ENCODE measurements at regions not wholly inside any gene's neighbourhood (a gene's known extent, or its start where the extent isn't known, plus 50 kb on each side); places are given as distances from the start of the nearest gene placed in this dataset.

GRCh38 chr2:2744958-2745715 is 414.1 kb upstream of the MYT1L start:
- TF ChIP-seq FOS (IDR thresholded peaks at IDR 0.05; ENCODE audit: low read depth, low read length) = no peak
- TF ChIP-seq CHD1 (IDR thresholded peaks at IDR 0.05; ENCODE audit: low read depth, low read length) = no peak
- TF ChIP-seq BHLHE40 (IDR thresholded peaks at IDR 0.05; ENCODE audit: low read depth, low read length) = no peak
- no peak for TF ChIP-seq NFE2L2 (IDR thresholded peaks at IDR 0.05; ENCODE audit: low read depth, low read length)
- no peak for TF ChIP-seq MXI1 (IDR thresholded peaks at IDR 0.05; ENCODE audit: borderline replicate concordance, low read depth, low read length)
- no peak for TF ChIP-seq MAZ (IDR thresholded peaks at IDR 0.05; ENCODE audit: borderline replicate concordance, low read depth, low read length)
- no peak for TF ChIP-seq RCOR1 (IDR thresholded peaks at IDR 0.05; ENCODE audit: insufficient replicate concordance, low read length)
- TF ChIP-seq CTCF (conservative IDR thresholded peaks at IDR 0.05; ENCODE audit: low read depth, low read length) = no peak
- TF ChIP-seq RAD21 (IDR thresholded peaks at IDR 0.05; ENCODE audit: low read length) = no peak
- no peak for TF ChIP-seq RFX5 (IDR thresholded peaks at IDR 0.05; ENCODE audit: low read depth, low read length)
- no peak for TF ChIP-seq ELK1 (IDR thresholded peaks at IDR 0.05; ENCODE audit: borderline replicate concordance, low read depth, low read length)
- no peak for TF ChIP-seq MAFK (IDR thresholded peaks at IDR 0.05; ENCODE audit: low read depth, low read length)
- Histone ChIP-seq H3K9me3 (ENCODE audit: control insufficient read depth, insufficient read depth, low read length) (peaks cover 45% of the 10 kb centered on the region), H2BK5ac (ENCODE audit: low read depth, low read length, poor library complexity, severe bottlenecking) (no peak overlapping the region), H2BK15ac (ENCODE audit: low read depth, low read length) (no peak overlapping the region), H4K8ac (ENCODE audit: low read depth in 2 of 2, low read length in 2 of 2) (no peak overlapping the region), H3K4ac (ENCODE audit: low read depth, low read length) (no peak overlapping the region), H4K20me1 (ENCODE audit: insufficient read depth, low read length) (no peaks in the 10 kb centered on the region), H3K18ac (ENCODE audit: low read depth, low read length) (no peak overlapping the region), H3K4me2 (ENCODE audit: low read depth, low read length) (no peak overlapping the region), H3K27ac (ENCODE audit: insufficient read depth, low read length) (no peak overlapping the region), H3K36me3 (ENCODE audit: control insufficient read depth, insufficient read depth, low read length) (no peaks in the 10 kb centered on the region), H3K4me3 (ENCODE audit: insufficient read depth, low read depth, low read length) (no peak overlapping the region), H3K14ac (replicated peaks; ENCODE audit: low read depth, low read length) (no peak overlapping the region), H3K56ac (ENCODE audit: extremely low read depth, insufficient read depth, low read length) (no peak overlapping the region), H4K5ac (ENCODE audit: low read depth, low read length) (no peak overlapping the region), H3K23ac (ENCODE audit: low read depth, low read length) (no peak overlapping the region), H3K9me1 (ENCODE audit: insufficient read depth, low read length) (no peaks in the 10 kb centered on the region), H2BK20ac (ENCODE audit: low read depth, low read length) (no peak overlapping the region), H3K4me1 (ENCODE audit: control insufficient read depth, insufficient read depth, low read length) (no peaks in the 10 kb centered on the region), H2BK120ac (ENCODE audit: low read depth, low read length) (no peak overlapping the region), H3K9ac (ENCODE audit: low read depth, low read length) (no peak overlapping the region), H2AK9ac (replicated peaks; ENCODE audit: low read depth, low read length, poor library complexity) (no peak overlapping the region), H2AK5ac (ENCODE audit: low read depth, low read length) (no peak overlapping the region), H4K91ac (ENCODE audit: insufficient read depth, low read depth, low read length) (no peak overlapping the region), H3K27me3 (ENCODE audit: control insufficient read depth, insufficient read depth, low read length) (no peaks in the 10 kb centered on the region), H3K79me1 (ENCODE audit: low read depth in 1 of 2, low read length in 2 of 2) (no peaks in the 10 kb centered on the region), H2AFZ (replicated peaks; ENCODE audit: low read length, poor library complexity) (no peak overlapping the region)
- ChIA-PET CTCF (no interaction called here), POLR2A (ENCODE audit: unreplicated experiment) (no interaction called here)
- in situ Hi-C loops (cut with MboI; ENCODE audit: low sequenced_read_pairs) (no loop called here), dilution Hi-C loops (cut with HindIII; ENCODE audit: low sequenced_read_pairs, unreplicated experiment) (no loop called here), intact Hi-C loops (cut with micrococcal nuclease) (no loop called here)
- BruUV-seq (replicated peaks) = no TSS peak
- 38% methylated on average over 3 of the region's 13 CpGs; no CpG with 5 or more reads in 1 of the 2 experiments for WGBS, 2 experiments (ENCODE audit: extremely low coverage in 2 of 2, insufficient read length in 1 of 2)
- no peak for DNase-seq
- ATAC-seq (ENCODE audit: low read depth) = no peak
